Upper lobe of left lung (tissue), 6 donors: ENCODE measurements at regions not wholly inside any gene's neighbourhood (a gene's known extent, or its start where the extent isn't known, plus 50 kb on each side); places are given as distances from the start of the nearest gene placed in this dataset.

Experiments
- ATAC-seq, 2 donors: fragments of 200-7000 bp; cut with Tn5 transposase; one replicate each; pipeline ENCODE4 v1.9.1; 2022; ENCODE audit warnings: mild to moderate bottlenecking in 2 of 2, moderate library complexity in 2 of 2; ENCODE audit not compliant: low FRiP score in 2 of 2
- DNase-seq, 2 donors: peaks; one replicate each; pipeline ENCODE4 v3.0.0-alpha.2; 2019 to 2020
- H3K27ac ChIP-seq, 4 donors: fragments of 200-600 bp; sonication (generic); one replicate each; pipeline ENCODE4 v1.5.1; 2016 to 2019
- H3K27me3 ChIP-seq, 4 donors: fragments of 200-600 bp; sonication (generic); one replicate each; pipeline ENCODE4 v1.5.1; 2017 to 2019
- H3K36me3 ChIP-seq, 4 donors: fragments of 200-600 bp; sonication (generic); one replicate each; pipeline ENCODE4 v1.5.1; 2016 to 2019
- H3K4me1 ChIP-seq, 4 donors: fragments of 200-600 bp; sonication (generic); one replicate each; pipeline ENCODE4 v1.5.1; 2018 to 2019
- H3K4me3 ChIP-seq, 4 donors: fragments of 200-600 bp; sonication (generic); one replicate each; pipeline ENCODE4 v1.5.1; 2017 to 2019; ENCODE audit warnings: mild to moderate bottlenecking in 2 of 4, moderate library complexity in 1 of 4
- H3K9me3 ChIP-seq, 4 donors: fragments of 200-600 bp; sonication (generic); one replicate each; pipeline ENCODE4 v1.5.1; 2018 to 2019
- CTCF ChIP-seq, 6 experiments: fragments of 450-650 bp in 4 of 6; fragments of 200-600 bp in 2 of 6; sonication (generic) in 2 of 6; IDR thresholded peaks; one replicate each; pipeline ENCODE4 v1.5.1; 2016 to 2019; ENCODE audit warnings: antibody characterized with exemption in 6 of 6
- EP300 ChIP-seq, 4 donors: sonication (generic); formaldehyde crosslinking; IDR thresholded peaks; one replicate each; pipeline ENCODE4 v1.5.1; 2017; ENCODE audit warnings: antibody characterized with exemption in 4 of 4, control low read depth in 2 of 4
- POLR2A ChIP-seq, 4 donors: fragments of 450-650 bp; IDR thresholded peaks; one replicate each; pipeline ENCODE4 v1.5.1; 2016 to 2017; ENCODE audit warnings: antibody characterized with exemption in 4 of 4, mild to moderate bottlenecking in 2 of 4
- POLR2AphosphoS5 ChIP-seq, 2 donors: sonication (generic); formaldehyde crosslinking; IDR thresholded peaks; one replicate each; pipeline ENCODE4 v1.5.1; 2017; ENCODE audit warnings: antibody characterized with exemption in 2 of 2
- WGBS, 2 donors: methylation state at CpG; one replicate each; pipeline ENCODE4 v1.1.5; 2017 to 2018; 5-methylcytosine and 5-hydroxymethylcytosine counted together
- donor health status: DM: no; HTN: no; CAD: no; lungs with moderate emphysema.
- donor health status: DM: no; HTN: yes; CAD: no; lungs with severe emphysema.

DNA sequence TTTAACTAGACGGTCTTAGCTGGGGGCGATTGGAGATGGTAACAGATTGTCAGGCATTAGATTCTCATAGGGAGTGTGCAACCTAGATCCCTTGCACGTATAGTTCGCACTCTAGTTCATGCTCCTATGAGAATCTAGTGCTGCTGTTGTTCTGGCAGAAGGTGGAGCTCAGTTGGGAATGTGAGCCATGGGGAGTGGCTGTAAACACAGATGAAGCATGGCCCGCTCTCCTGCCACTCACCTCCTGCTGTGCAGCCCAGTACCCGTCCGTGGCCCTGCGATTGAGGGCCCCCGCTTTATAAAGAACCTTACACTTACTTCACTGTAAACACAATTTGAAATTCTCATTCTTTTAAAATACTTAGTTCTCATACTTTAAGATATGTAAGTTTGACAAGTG is 339.4 kb downstream of the CDH26 start:
- no peaks in the 10 kb centered on the region for H3K27me3 ChIP-seq
- H3K27ac ChIP-seq = no peak overlapping the region
- H3K4me3 ChIP-seq = no peak overlapping the region
- 68 to 76% methylated on average over 9 of the region's 9 CpGs for WGBS, 2 donors
- ATAC-seq (no peak), DNase-seq (no peak)
- no peaks in the 10 kb centered on the region for H3K4me1 ChIP-seq
- no peaks in the 10 kb centered on the region for H3K36me3 ChIP-seq
- TF ChIP-seq POLR2A (IDR thresholded peaks at IDR 0.05) (no peak), CTCF (IDR thresholded peaks at IDR 0.05) (no peak), POLR2AphosphoS5 (IDR thresholded peaks at IDR 0.05) (no peak), EP300 (IDR thresholded peaks at IDR 0.05) (no peak)
- H3K9me3 ChIP-seq = no peaks in the 10 kb centered on the region

DNA sequence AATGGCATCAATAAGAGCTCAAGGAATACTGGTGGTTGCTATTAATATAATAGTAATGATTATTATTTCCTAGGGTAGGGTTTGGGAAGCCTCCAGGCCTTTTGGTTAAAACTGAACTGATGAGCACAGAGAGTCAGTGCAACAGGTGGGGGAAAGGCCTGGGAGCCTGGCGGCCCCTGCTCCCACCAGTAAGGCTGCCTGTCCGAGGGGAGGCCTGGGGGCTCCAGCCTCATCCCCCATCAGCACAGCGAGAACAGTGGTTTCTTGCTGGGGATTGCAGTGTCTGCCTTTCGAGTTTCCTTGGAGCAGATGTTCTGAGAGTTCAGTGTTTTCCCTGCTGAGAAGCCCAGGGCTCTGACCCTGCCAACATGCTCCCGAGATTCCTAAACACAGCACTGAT is 340.4 kb downstream of the CDH26 start:
- no peak for DNase-seq
- Histone ChIP-seq H3K9me3 (no peaks in the 10 kb centered on the region), H3K27ac (no peak overlapping the region), H3K36me3 (no peaks in the 10 kb centered on the region), H3K27me3 (no peaks in the 10 kb centered on the region), H3K4me3 (no peak overlapping the region), H3K4me1 (no peaks in the 10 kb centered on the region)
- TF ChIP-seq EP300 (IDR thresholded peaks at IDR 0.05) = no peak
- TF ChIP-seq CTCF (IDR thresholded peaks at IDR 0.05) = no peak
- no peak for TF ChIP-seq POLR2A (IDR thresholded peaks at IDR 0.05)
- TF ChIP-seq POLR2AphosphoS5 (IDR thresholded peaks at IDR 0.05) = no peak
- ATAC-seq = no peak
- 33 to 58% methylated on average over 2 to 5 of the region's 5 CpGs for WGBS, 2 donors

DNA sequence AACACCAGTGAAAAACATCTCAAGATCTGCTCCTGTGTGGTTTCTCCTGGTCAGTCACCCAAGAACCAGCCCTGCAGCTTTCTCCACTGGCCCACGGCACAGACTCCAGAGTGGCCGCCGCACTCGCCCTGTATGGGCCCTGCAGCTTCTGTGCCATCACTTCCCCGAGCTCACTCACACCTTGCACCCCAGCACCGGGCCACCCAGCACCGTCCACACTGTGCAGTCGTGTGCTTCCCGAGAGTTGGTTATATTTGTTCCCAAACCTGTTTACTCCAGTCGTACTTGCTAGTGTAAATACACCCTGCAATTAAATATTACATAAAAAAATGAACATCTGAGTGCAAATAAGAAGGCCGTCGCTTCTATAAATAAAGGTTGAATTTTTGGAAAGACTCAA is 341.7 kb downstream of the CDH26 start:
- no peak overlapping the region for H3K27ac ChIP-seq
- TF ChIP-seq POLR2A (IDR thresholded peaks at IDR 0.05) = no peak
- no peak for TF ChIP-seq CTCF (IDR thresholded peaks at IDR 0.05)
- TF ChIP-seq EP300 (IDR thresholded peaks at IDR 0.05) = no peak
- TF ChIP-seq POLR2AphosphoS5 (IDR thresholded peaks at IDR 0.05) = no peak
- 65 to 71% methylated on average over 12 of the region's 12 CpGs for WGBS, 2 donors
- no peak overlapping the region for H3K4me3 ChIP-seq
- no peaks in the 10 kb centered on the region for H3K27me3 ChIP-seq
- H3K4me1 ChIP-seq = no peaks in the 10 kb centered on the region
- ATAC-seq (no peak), DNase-seq (peak in 1 of 2 donors; percentile 52)
- H3K9me3 ChIP-seq = no peaks in the 10 kb centered on the region
- H3K36me3 ChIP-seq = no peaks in the 10 kb centered on the region

- ATAC-seq (no peak), DNase-seq (no peak)
- no peaks in the 10 kb centered on the region for H3K9me3 ChIP-seq
- WGBS, 2 donors = 55 to 57% methylated on average over 3 of the region's 3 CpGs
- H3K27ac ChIP-seq = no peak overlapping the region
- H3K4me1 ChIP-seq = no peaks in the 10 kb centered on the region
- H3K36me3 ChIP-seq = no peaks in the 10 kb centered on the region
- no peak overlapping the region for H3K4me3 ChIP-seq
- no peaks in the 10 kb centered on the region for H3K27me3 ChIP-seq
- TF ChIP-seq EP300 (IDR thresholded peaks at IDR 0.05) = no peak
- TF ChIP-seq POLR2AphosphoS5 (IDR thresholded peaks at IDR 0.05) = no peak
- TF ChIP-seq POLR2A (IDR thresholded peaks at IDR 0.05) = no peak
- TF ChIP-seq CTCF (IDR thresholded peaks at IDR 0.05) = no peak
These were observed 342.2 kb downstream of the CDH26 start for GRCh38 chr20:60300374-60300773.

- ATAC-seq = no peak
- Histone ChIP-seq H3K4me3 (no peak overlapping the region), H3K9me3 (no peaks in the 10 kb centered on the region), H3K27me3 (no peaks in the 10 kb centered on the region), H3K36me3 (no peaks in the 10 kb centered on the region), H3K4me1 (no peaks in the 10 kb centered on the region), H3K27ac (no peak overlapping the region)
- no peak for DNase-seq
- TF ChIP-seq POLR2A (IDR thresholded peaks at IDR 0.05) (no peak), CTCF (IDR thresholded peaks at IDR 0.05) (no peak), EP300 (IDR thresholded peaks at IDR 0.05) (no peak), POLR2AphosphoS5 (IDR thresholded peaks at IDR 0.05) (no peak)
- WGBS, 2 donors = 53 to 65% methylated on average over 6 of the region's 6 CpGs
These were observed 344.7 kb downstream of the CDH26 start for GRCh38 chr20:60302875-60303274.
